Lower leg skin (tissue), 4 donors: ENCODE measurements at regions not wholly inside any gene's neighbourhood (a gene's known extent, or its start where the extent isn't known, plus 50 kb on each side); places are given as distances from the start of the nearest gene placed in this dataset.

Source experiments
- DNase-seq, 2 donors: peaks; one replicate each; pipeline ENCODE4 v3.0.0-alpha.2; 2019; ENCODE audit warnings: low spot score in 2 of 2
- H3K4me3 ChIP-seq: fragments of 200-600 bp; sonication (generic); 2 replicates; pipeline ENCODE4 v1.5.1; 2017; ENCODE audit warnings: mild to moderate bottlenecking, low read depth; ENCODE audit not compliant: poor library complexity, severe bottlenecking
- POLR2A ChIP-seq, 2 donors: fragments of 450-650 bp; IDR thresholded peaks; one replicate each; pipeline ENCODE4 v1.6.1; 2016 to 2017; ENCODE audit warnings: antibody characterized with exemption in 2 of 2, mild to moderate bottlenecking in 1 of 2, moderate library complexity in 1 of 2
- WGBS, 2 donors: methylation state at CpG; one replicate each; pipeline ENCODE4 v1.1.5; 2018; 5-methylcytosine and 5-hydroxymethylcytosine counted together
- intact Hi-C: fragments of 100-400 bp; cut with DNase I; formaldehyde crosslinking; loops from one replicate; pipeline ENCODE4 v1.15.0; 2023; ENCODE audit warnings: low total_unique reads
- TF ChIP-seq, protein P1 (sequence below), 3 donors: fragments of 450-650 bp; IDR thresholded peaks; one replicate each; pipeline ENCODE4 v1.5.1; 2016; ENCODE audit warnings: antibody characterized with exemption in 3 of 3, mild to moderate bottlenecking in 3 of 3, moderate library complexity in 2 of 3

DNA sequence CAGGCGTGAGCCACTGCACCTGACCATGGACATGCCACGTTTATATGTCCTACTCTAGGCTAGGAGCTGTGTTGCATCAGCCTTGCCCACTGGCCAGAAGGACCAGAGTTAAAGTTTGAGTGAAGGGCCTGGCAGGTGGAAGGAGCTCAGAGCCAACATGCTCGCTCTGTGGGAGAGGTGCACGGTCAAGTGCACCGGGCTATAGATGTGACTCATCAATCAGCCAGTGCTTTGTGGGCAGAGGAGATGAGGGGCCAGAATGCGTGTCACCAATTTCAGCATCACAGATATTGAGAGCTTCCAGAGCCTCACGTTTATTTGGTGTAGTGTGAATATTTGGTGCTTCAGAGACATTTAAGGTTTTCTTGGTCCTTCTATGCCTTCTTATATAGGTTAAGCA is 137.3 kb upstream of the KBTBD8 start:
- TF ChIP-seq, protein P1, sequence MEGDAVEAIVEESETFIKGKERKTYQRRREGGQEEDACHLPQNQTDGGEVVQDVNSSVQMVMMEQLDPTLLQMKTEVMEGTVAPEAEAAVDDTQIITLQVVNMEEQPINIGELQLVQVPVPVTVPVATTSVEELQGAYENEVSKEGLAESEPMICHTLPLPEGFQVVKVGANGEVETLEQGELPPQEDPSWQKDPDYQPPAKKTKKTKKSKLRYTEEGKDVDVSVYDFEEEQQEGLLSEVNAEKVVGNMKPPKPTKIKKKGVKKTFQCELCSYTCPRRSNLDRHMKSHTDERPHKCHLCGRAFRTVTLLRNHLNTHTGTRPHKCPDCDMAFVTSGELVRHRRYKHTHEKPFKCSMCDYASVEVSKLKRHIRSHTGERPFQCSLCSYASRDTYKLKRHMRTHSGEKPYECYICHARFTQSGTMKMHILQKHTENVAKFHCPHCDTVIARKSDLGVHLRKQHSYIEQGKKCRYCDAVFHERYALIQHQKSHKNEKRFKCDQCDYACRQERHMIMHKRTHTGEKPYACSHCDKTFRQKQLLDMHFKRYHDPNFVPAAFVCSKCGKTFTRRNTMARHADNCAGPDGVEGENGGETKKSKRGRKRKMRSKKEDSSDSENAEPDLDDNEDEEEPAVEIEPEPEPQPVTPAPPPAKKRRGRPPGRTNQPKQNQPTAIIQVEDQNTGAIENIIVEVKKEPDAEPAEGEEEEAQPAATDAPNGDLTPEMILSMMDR (IDR thresholded peaks at IDR 0.05): no peak
- TF ChIP-seq POLR2A (IDR thresholded peaks at IDR 0.05): no peak
- no peak for DNase-seq
- intact Hi-C loops: no loop called here
- WGBS, 2 donors: 87 to 99% methylated on average over 7 of the region's 7 CpGs
- no peak overlapping the region for H3K4me3 ChIP-seq

GRCh38 chr3:66863205-66864111 is 134.6 kb upstream of the KBTBD8 start:
- intact Hi-C loops: no loop called here
- H3K4me3 ChIP-seq: no peak overlapping the region
- no peak for TF ChIP-seq POLR2A (IDR thresholded peaks at IDR 0.05)
- TF ChIP-seq, protein P1 (IDR thresholded peaks at IDR 0.05): no peak
- no peak for DNase-seq
- WGBS, 2 donors: 75 to 81% methylated on average over 10 of the region's 10 CpGs

GRCh38 chr3:66884659-66885058 is 113.4 kb upstream of the KBTBD8 start:
- intact Hi-C loops: no loop called here
- no peak for DNase-seq
- WGBS, 2 donors: 81 to 95% methylated on average over 2 of the region's 2 CpGs
- H3K4me3 ChIP-seq: no peak overlapping the region
- TF ChIP-seq, protein P1 (IDR thresholded peaks at IDR 0.05): no peak
- no peak for TF ChIP-seq POLR2A (IDR thresholded peaks at IDR 0.05)

- intact Hi-C loops: no loop called here
- H3K4me3 ChIP-seq: no peak overlapping the region
- no peak for DNase-seq
- WGBS, 2 donors: 69 to 71% methylated on average over 6 of the region's 6 CpGs
- no peak for TF ChIP-seq POLR2A (IDR thresholded peaks at IDR 0.05)
- TF ChIP-seq, protein P1 (IDR thresholded peaks at IDR 0.05): no peak
Measured at GRCh38 chr3:66885326-66886000, 112.6 kb upstream of the KBTBD8 start.

GRCh38 chr3:66889750-66890494 is 108.2 kb upstream of the KBTBD8 start:
- intact Hi-C loops: no loop called here
- no peak for DNase-seq
- TF ChIP-seq POLR2A (IDR thresholded peaks at IDR 0.05): no peak
- TF ChIP-seq, protein P1 (IDR thresholded peaks at IDR 0.05): no peak
- no peak overlapping the region for H3K4me3 ChIP-seq
- WGBS, 2 donors: 76 to 80% methylated on average over 11 of the region's 11 CpGs
